Chondrocyte (in vitro differentiated cells): ENCODE measurements at regions not wholly inside any gene's neighbourhood (a gene's known extent, or its start where the extent isn't known, plus 50 kb on each side); places are given as distances from the start of the nearest gene placed in this dataset.

Source experiments
- DNase-seq: peaks from one replicate; pipeline ENCODE4 v3.0.0; 2021; ENCODE audit warnings: mixed read lengths, low spot score
- H3K27ac Mint-ChIP-seq: one replicate; pipeline ENCODE4 v1.8.0; 2021; ENCODE audit warnings: mild to moderate bottlenecking, moderate library complexity, mixed read lengths; ENCODE audit not compliant: unreplicated experiment
- H3K27me3 Mint-ChIP-seq: 2 replicates; pipeline ENCODE4 v1.8.0; 2021; ENCODE audit warnings: low read depth, mixed read lengths
- H3K36me3 Mint-ChIP-seq: 2 replicates; pipeline ENCODE4 v1.8.0; 2021; ENCODE audit warnings: low read depth, mixed read lengths
- H3K4me1 Mint-ChIP-seq: 2 replicates; pipeline ENCODE4 v1.8.0; 2021; ENCODE audit warnings: low read depth, mild to moderate bottlenecking, mixed read lengths
- H3K4me3 Mint-ChIP-seq: one replicate; pipeline ENCODE4 v1.8.0; 2021; ENCODE audit warnings: mild to moderate bottlenecking, moderate library complexity, mixed read lengths; ENCODE audit not compliant: unreplicated experiment
- H3K9me3 Mint-ChIP-seq: 2 replicates; pipeline ENCODE4 v1.8.0; 2021; ENCODE audit warnings: low read depth, mixed read lengths
- TF ChIP-seq, protein P1 (sequence below): fragments of 200-600 bp; sonication (generic); IDR thresholded peaks from 2 replicates; pipeline ENCODE4 v1.5.0; 2021; ENCODE audit warnings: antibody characterized with exemption, mild to moderate bottlenecking, moderate library complexity

DNA sequence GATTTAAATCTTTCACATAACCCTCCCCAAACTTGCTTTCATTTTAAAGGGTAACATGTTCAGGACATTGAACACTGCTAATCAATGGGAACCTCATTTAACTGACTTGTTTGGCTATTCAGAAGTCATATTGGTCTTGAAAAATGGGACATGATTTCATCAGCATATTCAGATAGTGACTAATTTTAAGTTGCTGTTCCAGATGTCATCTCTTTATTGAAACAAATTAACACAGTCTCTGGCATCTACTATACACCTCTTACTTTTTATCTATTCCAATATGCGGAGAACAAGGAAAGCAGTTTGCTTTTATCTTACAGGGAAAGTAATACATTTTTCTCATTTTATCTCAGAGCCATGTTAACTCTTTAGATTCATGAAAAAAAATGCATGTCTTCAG, 310.1 kb downstream of the S1PR1 start:
- Mint-ChIP-seq H3K27me3 (peaks cover 2% of the 10 kb centered on the region), H3K4me1 (no peaks in the 10 kb centered on the region), H3K36me3 (no peaks in the 10 kb centered on the region), H3K27ac (no peak overlapping the region), H3K9me3 (no peaks in the 10 kb centered on the region), H3K4me3 (no peak overlapping the region)
- DNase-seq, result no peak
- TF ChIP-seq, protein P1, sequence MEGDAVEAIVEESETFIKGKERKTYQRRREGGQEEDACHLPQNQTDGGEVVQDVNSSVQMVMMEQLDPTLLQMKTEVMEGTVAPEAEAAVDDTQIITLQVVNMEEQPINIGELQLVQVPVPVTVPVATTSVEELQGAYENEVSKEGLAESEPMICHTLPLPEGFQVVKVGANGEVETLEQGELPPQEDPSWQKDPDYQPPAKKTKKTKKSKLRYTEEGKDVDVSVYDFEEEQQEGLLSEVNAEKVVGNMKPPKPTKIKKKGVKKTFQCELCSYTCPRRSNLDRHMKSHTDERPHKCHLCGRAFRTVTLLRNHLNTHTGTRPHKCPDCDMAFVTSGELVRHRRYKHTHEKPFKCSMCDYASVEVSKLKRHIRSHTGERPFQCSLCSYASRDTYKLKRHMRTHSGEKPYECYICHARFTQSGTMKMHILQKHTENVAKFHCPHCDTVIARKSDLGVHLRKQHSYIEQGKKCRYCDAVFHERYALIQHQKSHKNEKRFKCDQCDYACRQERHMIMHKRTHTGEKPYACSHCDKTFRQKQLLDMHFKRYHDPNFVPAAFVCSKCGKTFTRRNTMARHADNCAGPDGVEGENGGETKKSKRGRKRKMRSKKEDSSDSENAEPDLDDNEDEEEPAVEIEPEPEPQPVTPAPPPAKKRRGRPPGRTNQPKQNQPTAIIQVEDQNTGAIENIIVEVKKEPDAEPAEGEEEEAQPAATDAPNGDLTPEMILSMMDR, result no peak

DNA sequence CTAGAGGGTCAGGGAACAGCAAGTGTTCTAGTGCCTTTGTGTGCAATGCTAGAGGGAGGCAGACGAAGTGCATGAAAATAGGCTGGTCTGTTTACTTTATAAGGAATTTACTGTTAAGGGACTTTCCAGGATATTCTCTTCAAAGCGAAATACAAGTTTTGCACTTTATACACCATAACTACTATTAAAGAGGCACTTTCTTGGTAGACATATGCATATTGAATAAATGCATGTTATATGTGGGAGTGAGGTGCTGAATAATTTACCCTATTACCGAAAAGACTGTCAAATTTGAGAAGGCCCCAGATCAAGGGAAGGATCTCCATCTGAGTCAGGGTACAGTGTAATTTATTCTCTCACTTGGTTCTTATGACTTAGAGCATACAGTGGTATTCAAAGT, 310.5 kb downstream of the S1PR1 start:
- no peaks in the 10 kb centered on the region for H3K9me3 Mint-ChIP-seq

DNA sequence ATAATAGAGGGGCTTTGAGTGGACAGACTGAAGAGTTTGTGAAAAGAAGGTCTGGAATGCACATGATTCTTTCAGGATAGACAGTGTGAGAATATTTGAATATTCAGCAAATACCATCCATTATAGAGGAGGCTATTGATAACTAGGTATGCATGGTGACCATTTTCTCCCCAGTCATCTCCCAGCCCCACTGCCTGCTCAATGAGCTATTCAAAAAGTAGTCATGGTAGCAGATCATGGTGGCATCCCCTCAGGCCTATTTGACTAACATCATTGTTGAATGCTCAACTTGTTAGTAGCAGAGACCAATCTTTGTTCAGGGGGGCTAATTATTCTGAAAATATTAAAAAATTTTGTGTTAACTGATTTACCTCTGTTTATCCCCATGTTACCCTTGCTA, 311.6 kb downstream of the S1PR1 start:
- TF ChIP-seq, protein P1, result no peak
- Mint-ChIP-seq H3K27ac (no peak overlapping the region), H3K36me3 (no peaks in the 10 kb centered on the region), H3K4me1 (no peaks in the 10 kb centered on the region), H3K27me3 (peaks cover 2% of the 10 kb centered on the region), H3K4me3 (no peak overlapping the region), H3K9me3 (no peaks in the 10 kb centered on the region)
- no peak for DNase-seq

More for the DNA sequence above, 310.5 kb downstream of the S1PR1 start:
- no peak overlapping the region for H3K4me3 Mint-ChIP-seq
- peaks cover 2% of the 10 kb centered on the region for H3K27me3 Mint-ChIP-seq
- no peaks in the 10 kb centered on the region for H3K36me3 Mint-ChIP-seq
- no peaks in the 10 kb centered on the region for H3K4me1 Mint-ChIP-seq
- no peak overlapping the region for H3K27ac Mint-ChIP-seq
- no peak for DNase-seq
- TF ChIP-seq, protein P1, result no peak

DNA sequence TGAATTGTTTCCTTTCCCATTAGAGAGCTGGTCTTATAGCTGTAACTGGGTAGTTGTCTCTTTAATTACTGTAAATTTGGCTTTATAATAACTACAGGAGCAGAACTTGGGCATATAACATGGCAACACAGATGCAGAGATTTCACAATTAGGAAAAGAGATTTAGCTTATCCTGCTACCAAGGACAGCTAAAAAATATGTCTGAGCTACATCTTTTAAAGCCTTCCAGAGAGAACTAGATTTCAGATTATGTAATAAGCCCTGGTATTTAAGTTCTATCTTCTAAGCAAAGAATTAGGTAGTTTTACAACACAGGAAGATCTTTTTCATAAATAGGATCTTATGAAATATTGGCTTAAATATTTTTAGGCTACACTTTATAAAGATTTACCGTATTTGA, 313.8 kb downstream of the S1PR1 start:
- Mint-ChIP-seq H3K27ac (no peak overlapping the region), H3K9me3 (peaks cover 7% of the 10 kb centered on the region), H3K27me3 (no peaks in the 10 kb centered on the region), H3K4me3 (no peak overlapping the region), H3K4me1 (no peaks in the 10 kb centered on the region), H3K36me3 (no peaks in the 10 kb centered on the region)
- DNase-seq, result no peak
- TF ChIP-seq, protein P1, result no peak

DNA sequence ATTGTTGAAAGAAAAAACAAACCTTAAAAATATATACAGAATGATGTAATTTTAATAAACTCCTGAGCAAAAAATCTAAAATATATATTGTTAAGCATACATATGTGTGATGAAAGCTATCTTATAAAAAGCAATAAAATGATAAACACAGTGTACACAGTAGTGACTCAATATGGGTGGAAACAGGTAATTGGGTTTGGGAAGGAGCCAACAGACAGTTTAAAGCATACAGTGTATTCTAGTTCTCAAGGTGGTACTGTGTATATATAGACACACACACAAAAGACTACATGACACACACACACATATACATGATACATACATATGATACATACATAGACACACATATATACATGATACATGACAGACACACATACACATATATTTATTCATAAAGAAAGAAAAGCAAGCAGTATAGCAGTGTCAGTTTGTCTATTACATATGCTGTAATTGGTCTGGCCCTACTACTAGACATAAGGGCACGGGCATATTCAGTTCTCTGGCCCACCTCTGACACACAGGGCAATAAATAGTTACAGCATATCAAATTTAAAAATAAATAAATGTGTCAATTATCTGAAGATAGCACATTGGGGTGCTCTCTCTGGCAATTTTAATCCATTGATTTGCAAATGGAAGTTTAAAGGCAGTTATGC, 330.2 kb downstream of the S1PR1 start:
- DNase-seq, result no peak
- H3K36me3 Mint-ChIP-seq, result no peaks in the 10 kb centered on the region
- H3K4me3 Mint-ChIP-seq, result no peak overlapping the region
- H3K4me1 Mint-ChIP-seq, result no peaks in the 10 kb centered on the region
- peaks cover 6% of the 10 kb centered on the region for H3K9me3 Mint-ChIP-seq
- peaks cover 18% of the 10 kb centered on the region for H3K27me3 Mint-ChIP-seq
- no peak overlapping the region for H3K27ac Mint-ChIP-seq
- TF ChIP-seq, protein P1, result no peak
